GM23338 (cell line): ENCODE measurements at regions not wholly inside any gene's neighbourhood (a gene's known extent, or its start where the extent isn't known, plus 50 kb on each side); places are given as distances from the start of the nearest gene placed in this dataset.

Experiments
- ATAC-seq: fragments of 200-7000 bp; cut with Tn5 transposase; 3 replicates; pipeline ENCODE4 v1.9.1; 2020
- DNase-seq: peaks from one replicate; pipeline ENCODE4 v3.0.0-alpha.2; 2015; ENCODE audit warnings: low spot score
- H2AFZ ChIP-seq: fragments of 200-600 bp; sonication (generic); 2 replicates; pipeline ENCODE4 v1.8.0; 2016; ENCODE audit warnings: antibody characterized with exemption, mild to moderate bottlenecking, moderate library complexity
- H3F3A ChIP-seq: fragments of 200-600 bp; sonication (generic); replicated peaks from 2 replicates; pipeline ENCODE4 v1.8.0; 2017; ENCODE audit warnings: antibody characterized with exemption, mixed run types, low read depth
- H3K27ac ChIP-seq: fragments of 200-600 bp; sonication (generic); 2 replicates; pipeline ENCODE4 v1.6.1; 2016; ENCODE audit warnings: low read depth
- H3K27me3 ChIP-seq: fragments of 200-600 bp; sonication (generic); 2 replicates; pipeline ENCODE4 v1.8.0; 2016; ENCODE audit warnings: mild to moderate bottlenecking, mixed run types, moderate library complexity; ENCODE audit not compliant: insufficient read depth
- H3K36me3 ChIP-seq: fragments of 200-600 bp; sonication (generic); 2 replicates; pipeline ENCODE4 v1.8.0; 2016; ENCODE audit warnings: mild to moderate bottlenecking; ENCODE audit not compliant: insufficient read depth
- H3K4me1 ChIP-seq: fragments of 200-600 bp; sonication (generic); 2 replicates; pipeline ENCODE4 v1.8.0; 2016; ENCODE audit warnings: mild to moderate bottlenecking, moderate library complexity; ENCODE audit not compliant: insufficient read depth
- H3K4me2 ChIP-seq: fragments of 200-600 bp; sonication (generic); 2 replicates; pipeline ENCODE4 v1.7.1; 2017; ENCODE audit warnings: mixed run types
- H3K4me3 ChIP-seq: fragments of 200-600 bp; sonication (generic); 2 replicates; pipeline ENCODE4 v1.6.1; 2016; ENCODE audit warnings: mixed run types
- H3K79me2 ChIP-seq: fragments of 200-600 bp; sonication (generic); replicated peaks from 2 replicates; pipeline ENCODE4 v1.8.0; 2017; ENCODE audit warnings: mild to moderate bottlenecking; ENCODE audit not compliant: insufficient read depth
- H3K9me2 ChIP-seq: fragments of 200-600 bp; sonication (generic); 2 replicates; pipeline ENCODE4 v1.8.0; 2017; ENCODE audit not compliant: insufficient read depth
- H4K20me1 ChIP-seq: fragments of 200-600 bp; sonication (generic); replicated peaks from 2 replicates; pipeline ENCODE4 v1.8.0; 2017; ENCODE audit warnings: mild to moderate bottlenecking; ENCODE audit not compliant: insufficient read depth
- H3K27ac Mint-ChIP-seq: 2 replicates; pipeline ENCODE4 v1.8.0; 2020; ENCODE audit warnings: inconsistent platforms, mild to moderate bottlenecking, moderate library complexity, mixed read lengths
- H3K27me3 Mint-ChIP-seq: 3 replicates; pipeline ENCODE4 v1.8.0; 2022; ENCODE audit warnings: low read depth, mild to moderate bottlenecking, moderate library complexity, mixed read lengths, inconsistent platforms; ENCODE audit not compliant: insufficient read depth, poor library complexity
- H3K36me3 Mint-ChIP-seq: 3 replicates; pipeline ENCODE4 v1.8.0; 2021; ENCODE audit warnings: low read depth, mild to moderate bottlenecking, inconsistent platforms, moderate library complexity, mixed read lengths
- H3K4me1 Mint-ChIP-seq: 3 replicates; pipeline ENCODE4 v1.8.0; 2020; ENCODE audit warnings: mild to moderate bottlenecking, inconsistent platforms, mixed read lengths
- H3K4me3 Mint-ChIP-seq: 3 replicates; pipeline ENCODE4 v1.8.0; 2021; ENCODE audit warnings: moderate library complexity, mild to moderate bottlenecking, inconsistent platforms, mixed read lengths
- H3K9me3 Mint-ChIP-seq: 3 replicates; pipeline ENCODE4 v1.8.0; 2020; ENCODE audit warnings: moderate library complexity, mild to moderate bottlenecking, inconsistent platforms, mixed read lengths
- CREB1 ChIP-seq: fragments of 250-450 bp; sonication (Bioruptor Pico); IDR thresholded peaks from 2 replicates; pipeline ENCODE4 v1.5.0; 2020; ENCODE audit warnings: low read depth, mild to moderate bottlenecking, moderate library complexity
- EZH2 ChIP-seq: fragments of 200-600 bp; sonication (generic); IDR thresholded peaks from one replicate; pipeline ENCODE4 v1.8.0; 2017; ENCODE audit warnings: antibody characterized with exemption, mild to moderate bottlenecking, low read depth; ENCODE audit not compliant: unreplicated experiment
- EZH2phosphoT487 ChIP-seq: fragments of 200-600 bp; sonication (generic); IDR thresholded peaks from one replicate; pipeline ENCODE4 v1.8.1; 2018; ENCODE audit warnings: antibody characterized with exemption; ENCODE audit not compliant: unreplicated experiment
- JUNB ChIP-seq: IDR thresholded peaks from one replicate; pipeline ENCODE4 v1.6.1; 2016; ENCODE audit warnings: antibody characterized with exemption; ENCODE audit not compliant: unreplicated experiment
- NANOG ChIP-seq: IDR thresholded peaks from 2 replicates; pipeline ENCODE4 v1.6.1; 2016; ENCODE audit warnings: antibody characterized with exemption, borderline replicate concordance
- POLR2AphosphoS5 ChIP-seq: IDR thresholded peaks from 2 replicates; pipeline ENCODE4 v1.6.1; 2016; ENCODE audit warnings: antibody characterized with exemption, low read depth
- STAT1 ChIP-seq: IDR thresholded peaks from one replicate; pipeline ENCODE4 v1.6.1; 2016; ENCODE audit warnings: antibody characterized with exemption; ENCODE audit not compliant: unreplicated experiment
- ZNF114 ChIP-seq: fragments of 250-450 bp; sonication (Bioruptor Pico); IDR thresholded peaks from 2 replicates; pipeline ENCODE4 v1.5.0; 2020; ENCODE audit warnings: mild to moderate bottlenecking, moderate library complexity
- ZNF331 ChIP-seq: fragments of 250-450 bp; sonication (Bioruptor Pico); IDR thresholded peaks from 2 replicates; pipeline ENCODE4 v1.5.0; 2020; ENCODE audit warnings: low read depth, mild to moderate bottlenecking, moderate library complexity
- TF ChIP-seq, protein P1 (sequence below): IDR thresholded peaks from one replicate; pipeline ENCODE4 v1.6.1; 2018; ENCODE audit warnings: antibody characterized with exemption; ENCODE audit not compliant: unreplicated experiment
- TF ChIP-seq, protein P2 (sequence below): IDR thresholded peaks from 2 replicates; pipeline ENCODE4 v1.6.1; 2016; ENCODE audit warnings: antibody characterized with exemption
- TF ChIP-seq, protein P3 (sequence below), 2 experiments: fragments of 200-600 bp in 1 of 2; sonication (generic) in 1 of 2; conservative IDR thresholded peaks; 2 replicates each; pipeline versions ENCODE4 v1.5.1 to v1.6.1; 2016 to 2017; ENCODE audit warnings: antibody characterized with exemption in 2 of 2, low read depth in 2 of 2, mild to moderate bottlenecking in 2 of 2, moderate library complexity in 1 of 2
- TF ChIP-seq, protein P4 (sequence below): fragments of 250-450 bp; sonication (Bioruptor Pico); IDR thresholded peaks from 2 replicates; pipeline ENCODE4 v1.5.0; 2020; ENCODE audit warnings: mild to moderate bottlenecking, moderate library complexity

DNA sequence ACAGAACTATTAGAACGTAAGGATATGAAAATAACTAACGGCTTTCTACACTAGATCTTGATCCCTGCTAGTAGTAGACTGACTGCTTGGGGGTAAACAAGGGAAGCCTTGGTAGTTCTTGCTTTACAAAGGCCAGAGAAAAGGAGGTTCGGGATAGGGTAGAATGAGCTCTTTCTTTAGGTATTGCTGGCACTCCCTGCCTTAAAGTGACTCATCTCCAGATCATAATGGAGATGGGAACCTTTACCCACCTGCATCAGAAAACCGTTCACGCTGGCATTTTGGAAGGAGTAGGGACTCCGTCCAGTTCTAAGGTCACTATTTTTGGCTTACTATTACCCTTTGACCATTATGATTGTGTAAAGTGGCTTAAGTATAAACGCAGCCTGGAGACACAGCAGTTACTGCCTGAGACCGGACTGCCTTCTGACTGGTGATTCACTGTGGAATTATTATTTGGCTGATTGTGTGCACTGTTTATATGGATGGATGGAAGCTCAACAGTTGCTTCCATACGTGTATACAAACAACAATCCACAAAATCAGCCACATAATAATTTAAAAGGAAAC is 482.5 kb downstream of the STK39 start:
- no peaks in the 10 kb centered on the region for H3K9me3 Mint-ChIP-seq
- H3K4me3 ChIP-seq: no peak overlapping the region

More for the DNA sequence above, 482.5 kb downstream of the STK39 start:
- Histone ChIP-seq H3K4me1 (peaks cover 8% of the 10 kb centered on the region; the same call in 1 of the 2 replicates), H3K4me2 (no peak overlapping the region), H3K79me2 (no peaks in the 10 kb centered on the region), H4K20me1 (no peaks in the 10 kb centered on the region), H3K36me3 (no peaks in the 10 kb centered on the region), H3K27ac (no peak overlapping the region), H3K9me2 (no peaks in the 10 kb centered on the region), H3F3A (no peaks in the 10 kb centered on the region), H2AFZ (no peak overlapping the region), H3K27me3 (no peaks in the 10 kb centered on the region)
- Mint-ChIP-seq H3K27me3 (peaks cover 2% of the 10 kb centered on the region), H3K4me3 (no peak overlapping the region), H3K36me3 (peaks cover 11% of the 10 kb centered on the region; the same call in 2 of the 3 replicates), H3K27ac (no peak overlapping the region), H3K4me1 (peaks cover 14% of the 10 kb centered on the region)
- TF ChIP-seq CREB1 (CRISPR knock-in tag) (no peak), JUNB (no peak), POLR2AphosphoS5 (no peak), STAT1 (no peak), EZH2 (no peak), ZNF331 (no peak), ZNF114 (no peak), EZH2phosphoT487 (no peak), NANOG (no peak)
- TF ChIP-seq, protein P1, sequence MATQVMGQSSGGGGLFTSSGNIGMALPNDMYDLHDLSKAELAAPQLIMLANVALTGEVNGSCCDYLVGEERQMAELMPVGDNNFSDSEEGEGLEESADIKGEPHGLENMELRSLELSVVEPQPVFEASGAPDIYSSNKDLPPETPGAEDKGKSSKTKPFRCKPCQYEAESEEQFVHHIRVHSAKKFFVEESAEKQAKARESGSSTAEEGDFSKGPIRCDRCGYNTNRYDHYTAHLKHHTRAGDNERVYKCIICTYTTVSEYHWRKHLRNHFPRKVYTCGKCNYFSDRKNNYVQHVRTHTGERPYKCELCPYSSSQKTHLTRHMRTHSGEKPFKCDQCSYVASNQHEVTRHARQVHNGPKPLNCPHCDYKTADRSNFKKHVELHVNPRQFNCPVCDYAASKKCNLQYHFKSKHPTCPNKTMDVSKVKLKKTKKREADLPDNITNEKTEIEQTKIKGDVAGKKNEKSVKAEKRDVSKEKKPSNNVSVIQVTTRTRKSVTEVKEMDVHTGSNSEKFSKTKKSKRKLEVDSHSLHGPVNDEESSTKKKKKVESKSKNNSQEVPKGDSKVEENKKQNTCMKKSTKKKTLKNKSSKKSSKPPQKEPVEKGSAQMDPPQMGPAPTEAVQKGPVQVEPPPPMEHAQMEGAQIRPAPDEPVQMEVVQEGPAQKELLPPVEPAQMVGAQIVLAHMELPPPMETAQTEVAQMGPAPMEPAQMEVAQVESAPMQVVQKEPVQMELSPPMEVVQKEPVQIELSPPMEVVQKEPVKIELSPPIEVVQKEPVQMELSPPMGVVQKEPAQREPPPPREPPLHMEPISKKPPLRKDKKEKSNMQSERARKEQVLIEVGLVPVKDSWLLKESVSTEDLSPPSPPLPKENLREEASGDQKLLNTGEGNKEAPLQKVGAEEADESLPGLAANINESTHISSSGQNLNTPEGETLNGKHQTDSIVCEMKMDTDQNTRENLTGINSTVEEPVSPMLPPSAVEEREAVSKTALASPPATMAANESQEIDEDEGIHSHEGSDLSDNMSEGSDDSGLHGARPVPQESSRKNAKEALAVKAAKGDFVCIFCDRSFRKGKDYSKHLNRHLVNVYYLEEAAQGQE: no peak
- TF ChIP-seq, protein P2, sequence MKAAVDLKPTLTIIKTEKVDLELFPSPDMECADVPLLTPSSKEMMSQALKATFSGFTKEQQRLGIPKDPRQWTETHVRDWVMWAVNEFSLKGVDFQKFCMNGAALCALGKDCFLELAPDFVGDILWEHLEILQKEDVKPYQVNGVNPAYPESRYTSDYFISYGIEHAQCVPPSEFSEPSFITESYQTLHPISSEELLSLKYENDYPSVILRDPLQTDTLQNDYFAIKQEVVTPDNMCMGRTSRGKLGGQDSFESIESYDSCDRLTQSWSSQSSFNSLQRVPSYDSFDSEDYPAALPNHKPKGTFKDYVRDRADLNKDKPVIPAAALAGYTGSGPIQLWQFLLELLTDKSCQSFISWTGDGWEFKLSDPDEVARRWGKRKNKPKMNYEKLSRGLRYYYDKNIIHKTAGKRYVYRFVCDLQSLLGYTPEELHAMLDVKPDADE: no peak
- TF ChIP-seq, protein P3, sequence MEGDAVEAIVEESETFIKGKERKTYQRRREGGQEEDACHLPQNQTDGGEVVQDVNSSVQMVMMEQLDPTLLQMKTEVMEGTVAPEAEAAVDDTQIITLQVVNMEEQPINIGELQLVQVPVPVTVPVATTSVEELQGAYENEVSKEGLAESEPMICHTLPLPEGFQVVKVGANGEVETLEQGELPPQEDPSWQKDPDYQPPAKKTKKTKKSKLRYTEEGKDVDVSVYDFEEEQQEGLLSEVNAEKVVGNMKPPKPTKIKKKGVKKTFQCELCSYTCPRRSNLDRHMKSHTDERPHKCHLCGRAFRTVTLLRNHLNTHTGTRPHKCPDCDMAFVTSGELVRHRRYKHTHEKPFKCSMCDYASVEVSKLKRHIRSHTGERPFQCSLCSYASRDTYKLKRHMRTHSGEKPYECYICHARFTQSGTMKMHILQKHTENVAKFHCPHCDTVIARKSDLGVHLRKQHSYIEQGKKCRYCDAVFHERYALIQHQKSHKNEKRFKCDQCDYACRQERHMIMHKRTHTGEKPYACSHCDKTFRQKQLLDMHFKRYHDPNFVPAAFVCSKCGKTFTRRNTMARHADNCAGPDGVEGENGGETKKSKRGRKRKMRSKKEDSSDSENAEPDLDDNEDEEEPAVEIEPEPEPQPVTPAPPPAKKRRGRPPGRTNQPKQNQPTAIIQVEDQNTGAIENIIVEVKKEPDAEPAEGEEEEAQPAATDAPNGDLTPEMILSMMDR (conservative IDR thresholded peaks at IDR 0.05; ENCODE audit: low read depth in 2 of 2): no peak
- TF ChIP-seq, protein P4, sequence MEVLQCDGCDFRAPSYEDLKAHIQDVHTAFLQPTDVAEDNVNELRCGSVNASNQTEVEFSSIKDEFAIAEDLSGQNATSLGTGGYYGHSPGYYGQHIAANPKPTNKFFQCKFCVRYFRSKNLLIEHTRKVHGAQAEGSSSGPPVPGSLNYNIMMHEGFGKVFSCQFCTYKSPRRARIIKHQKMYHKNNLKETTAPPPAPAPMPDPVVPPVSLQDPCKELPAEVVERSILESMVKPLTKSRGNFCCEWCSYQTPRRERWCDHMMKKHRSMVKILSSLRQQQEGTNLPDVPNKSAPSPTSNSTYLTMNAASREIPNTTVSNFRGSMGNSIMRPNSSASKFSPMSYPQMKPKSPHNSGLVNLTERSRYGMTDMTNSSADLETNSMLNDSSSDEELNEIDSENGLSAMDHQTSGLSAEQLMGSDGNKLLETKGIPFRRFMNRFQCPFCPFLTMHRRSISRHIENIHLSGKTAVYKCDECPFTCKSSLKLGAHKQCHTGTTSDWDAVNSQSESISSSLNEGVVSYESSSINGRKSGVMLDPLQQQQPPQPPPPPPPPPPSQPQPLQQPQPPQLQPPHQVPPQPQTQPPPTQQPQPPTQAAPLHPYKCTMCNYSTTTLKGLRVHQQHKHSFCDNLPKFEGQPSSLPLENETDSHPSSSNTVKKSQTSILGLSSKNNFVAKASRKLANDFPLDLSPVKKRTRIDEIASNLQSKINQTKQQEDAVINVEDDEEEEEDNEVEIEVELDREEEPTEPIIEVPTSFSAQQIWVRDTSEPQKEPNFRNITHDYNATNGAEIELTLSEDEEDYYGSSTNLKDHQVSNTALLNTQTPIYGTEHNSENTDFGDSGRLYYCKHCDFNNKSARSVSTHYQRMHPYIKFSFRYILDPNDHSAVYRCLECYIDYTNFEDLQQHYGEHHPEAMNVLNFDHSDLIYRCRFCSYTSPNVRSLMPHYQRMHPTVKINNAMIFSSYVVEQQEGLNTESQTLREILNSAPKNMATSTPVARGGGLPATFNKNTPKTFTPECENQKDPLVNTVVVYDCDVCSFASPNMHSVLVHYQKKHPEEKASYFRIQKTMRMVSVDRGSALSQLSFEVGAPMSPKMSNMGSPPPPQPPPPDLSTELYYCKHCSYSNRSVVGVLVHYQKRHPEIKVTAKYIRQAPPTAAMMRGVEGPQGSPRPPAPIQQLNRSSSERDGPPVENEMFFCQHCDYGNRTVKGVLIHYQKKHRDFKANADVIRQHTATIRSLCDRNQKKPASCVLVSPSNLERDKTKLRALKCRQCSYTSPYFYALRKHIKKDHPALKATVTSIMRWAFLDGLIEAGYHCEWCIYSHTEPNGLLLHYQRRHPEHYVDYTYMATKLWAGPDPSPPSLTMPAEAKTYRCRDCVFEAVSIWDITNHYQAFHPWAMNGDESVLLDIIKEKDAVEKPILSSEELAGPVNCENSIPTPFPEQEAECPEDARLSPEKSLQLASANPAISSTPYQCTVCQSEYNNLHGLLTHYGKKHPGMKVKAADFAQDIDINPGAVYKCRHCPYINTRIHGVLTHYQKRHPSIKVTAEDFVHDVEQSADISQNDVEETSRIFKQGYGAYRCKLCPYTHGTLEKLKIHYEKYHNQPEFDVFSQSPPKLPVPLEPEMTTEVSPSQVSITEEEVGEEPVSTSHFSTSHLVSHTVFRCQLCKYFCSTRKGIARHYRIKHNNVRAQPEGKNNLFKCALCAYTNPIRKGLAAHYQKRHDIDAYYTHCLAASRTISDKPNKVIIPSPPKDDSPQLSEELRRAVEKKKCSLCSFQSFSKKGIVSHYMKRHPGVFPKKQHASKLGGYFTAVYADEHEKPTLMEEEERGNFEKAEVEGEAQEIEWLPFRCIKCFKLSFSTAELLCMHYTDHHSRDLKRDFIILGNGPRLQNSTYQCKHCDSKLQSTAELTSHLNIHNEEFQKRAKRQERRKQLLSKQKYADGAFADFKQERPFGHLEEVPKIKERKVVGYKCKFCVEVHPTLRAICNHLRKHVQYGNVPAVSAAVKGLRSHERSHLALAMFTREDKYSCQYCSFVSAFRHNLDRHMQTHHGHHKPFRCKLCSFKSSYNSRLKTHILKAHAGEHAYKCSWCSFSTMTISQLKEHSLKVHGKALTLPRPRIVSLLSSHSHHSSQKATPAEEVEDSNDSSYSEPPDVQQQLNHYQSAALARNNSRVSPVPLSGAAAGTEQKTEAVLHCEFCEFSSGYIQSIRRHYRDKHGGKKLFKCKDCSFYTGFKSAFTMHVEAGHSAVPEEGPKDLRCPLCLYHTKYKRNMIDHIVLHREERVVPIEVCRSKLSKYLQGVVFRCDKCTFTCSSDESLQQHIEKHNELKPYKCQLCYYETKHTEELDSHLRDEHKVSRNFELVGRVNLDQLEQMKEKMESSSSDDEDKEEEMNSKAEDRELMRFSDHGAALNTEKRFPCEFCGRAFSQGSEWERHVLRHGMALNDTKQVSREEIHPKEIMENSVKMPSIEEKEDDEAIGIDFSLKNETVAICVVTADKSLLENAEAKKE (CRISPR knock-in tag): no peak
- DNase-seq: no peak
- ATAC-seq: no peak
